GM06990 (cell line): ENCODE measurements at regions not wholly inside any gene's neighbourhood (a gene's known extent, or its start where the extent isn't known, plus 50 kb on each side); places are given as distances from the start of the nearest gene placed in this dataset.

ENCODE experiments used
- DNase-seq: peaks from one replicate; pipeline ENCODE4 v3.0.0-alpha.2; 2011; ENCODE audit not compliant: insufficient read length; ENCODE audit errors: extremely low read depth
- H3K27me3 ChIP-seq: replicated peaks from 2 replicates; pipeline ENCODE4 v1.6.0; 2011; ENCODE audit warnings: low read length; ENCODE audit not compliant: control insufficient read depth, insufficient read depth
- H3K36me3 ChIP-seq: 2 replicates; pipeline ENCODE4 v1.5.1; 2011; ENCODE audit warnings: low read length; ENCODE audit not compliant: control insufficient read depth, insufficient read depth
- H3K4me3 ChIP-seq: replicated peaks from 2 replicates; pipeline ENCODE4 v1.5.1; 2011; ENCODE audit warnings: low read depth, mild to moderate bottlenecking, control low read depth, low read length
- CTCF ChIP-seq: IDR thresholded peaks from 2 replicates; pipeline ENCODE4 v1.5.1; 2011; ENCODE audit warnings: low read length, control low read depth, mild to moderate bottlenecking, inconsistent platforms; ENCODE audit not compliant: insufficient read depth, poor library complexity, severe bottlenecking

- H3K4me3 ChIP-seq: no peak overlapping the region
- no peaks in the 10 kb centered on the region for H3K36me3 ChIP-seq
- no peaks in the 10 kb centered on the region; the same call in 1 of the 2 replicates for H3K27me3 ChIP-seq
- DNase-seq: no peak
- no peak for TF ChIP-seq CTCF
These were observed 76.4 kb upstream of the CCDC60 start for GRCh38 chr12:119258149-119258548.

- no peak for TF ChIP-seq CTCF
- DNase-seq: no peak
- Histone ChIP-seq H3K36me3 (no peaks in the 10 kb centered on the region), H3K27me3 (no peaks in the 10 kb centered on the region; the same call in 1 of the 2 replicates), H3K4me3 (no peak overlapping the region)
These were observed 76.0 kb upstream of the CCDC60 start for GRCh38 chr12:119258556-119258955.

GRCh38 chr12:119259484-119259883 is 75.0 kb upstream of the CCDC60 start:
- no peaks in the 10 kb centered on the region for H3K36me3 ChIP-seq
- H3K27me3 ChIP-seq: no peaks in the 10 kb centered on the region; the same call in 1 of the 2 replicates
- H3K4me3 ChIP-seq: no peak overlapping the region
- no peak for TF ChIP-seq CTCF
- DNase-seq: peak; percentile 13

- no peak for DNase-seq
- no peak overlapping the region for H3K4me3 ChIP-seq
- no peaks in the 10 kb centered on the region; the same call in 1 of the 2 replicates for H3K27me3 ChIP-seq
- no peaks in the 10 kb centered on the region for H3K36me3 ChIP-seq
- TF ChIP-seq CTCF: no peak
These were observed 72.1 kb upstream of the CCDC60 start for GRCh38 chr12:119262388-119262787.

- Histone ChIP-seq H3K36me3 (no peaks in the 10 kb centered on the region), H3K4me3 (no peak overlapping the region), H3K27me3 (no peaks in the 10 kb centered on the region; the same call in 1 of the 2 replicates)
- no peak for DNase-seq
- no peak for TF ChIP-seq CTCF
These were observed 71.1 kb upstream of the CCDC60 start for GRCh38 chr12:119263466-119263865.

- Histone ChIP-seq H3K4me3 (no peak overlapping the region), H3K36me3 (no peaks in the 10 kb centered on the region), H3K27me3 (no peaks in the 10 kb centered on the region; the same call in 1 of the 2 replicates)
- no peak for TF ChIP-seq CTCF
- DNase-seq: no peak
These were observed 67.6 kb upstream of the CCDC60 start for GRCh38 chr12:119266963-119267362.
